HPDE6-E6E7 (cell line): ENCODE measurements at regions not wholly inside any gene's neighbourhood (a gene's known extent, or its start where the extent isn't known, plus 50 kb on each side); places are given as distances from the start of the nearest gene placed in this dataset.

Source experiments
- DNase-seq: peaks from one replicate; pipeline ENCODE4 v3.0.0; 2011; ENCODE audit warnings: missing footprints; ENCODE audit errors: extremely low spot score

GRCh38 chr6:39997101-39997635, 62.9 kb upstream of the MOCS1 start:
- DNase-seq, result no peak

- no peak for DNase-seq
Observed at GRCh38 chr6:39995633-39996032, 61.4 kb upstream of the MOCS1 start.

DNA sequence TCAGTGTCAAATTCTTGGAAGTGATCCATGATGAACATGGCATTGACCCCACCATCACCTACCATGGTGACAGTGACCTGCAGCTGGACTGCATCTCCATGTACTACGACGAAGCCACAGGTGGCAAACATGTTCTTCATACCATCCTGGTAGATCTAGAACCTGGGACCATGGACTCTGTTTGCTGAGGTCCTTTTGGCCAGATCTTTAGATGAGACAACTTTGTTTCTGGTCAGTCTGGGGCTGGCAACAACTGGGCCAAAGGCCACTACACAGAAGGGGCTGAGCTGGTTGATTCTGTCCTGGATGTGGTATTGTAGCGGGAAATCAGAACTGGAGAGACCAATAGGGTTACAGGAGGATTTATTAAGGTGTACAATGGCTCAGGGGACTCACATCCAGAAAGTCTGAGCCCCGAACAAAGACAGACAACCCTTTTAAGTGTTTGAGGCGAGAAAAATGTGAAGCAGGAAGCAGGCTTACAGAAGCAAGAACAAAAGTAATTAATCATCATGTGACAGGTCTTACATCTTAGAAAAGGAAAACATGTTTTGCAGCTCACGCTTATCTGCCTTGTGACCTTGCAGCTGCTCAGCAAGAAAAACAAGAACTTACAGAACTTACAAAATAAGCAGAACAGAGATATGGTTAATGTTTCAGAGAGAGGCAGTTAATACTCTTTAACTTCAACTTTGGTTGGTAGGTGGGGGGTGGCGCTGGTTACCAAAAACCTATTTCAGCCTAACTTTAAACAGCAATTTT, 58.8 kb upstream of the MOCS1 start:
- DNase-seq, result no peak
